GM19240 (cell line): ENCODE measurements at regions not wholly inside any gene's neighbourhood (a gene's known extent, or its start where the extent isn't known, plus 50 kb on each side); places are given as distances from the start of the nearest gene placed in this dataset.

Experiments used
- DNase-seq: peaks from one replicate; pipeline ENCODE4 v3.0.0; 2011; ENCODE audit warnings: low spot score; ENCODE audit not compliant: insufficient read length

- DNase-seq, result no peak
Observed at GRCh38 chr12:91633734-91634357, 451.2 kb upstream of the DCN start.

DNA sequence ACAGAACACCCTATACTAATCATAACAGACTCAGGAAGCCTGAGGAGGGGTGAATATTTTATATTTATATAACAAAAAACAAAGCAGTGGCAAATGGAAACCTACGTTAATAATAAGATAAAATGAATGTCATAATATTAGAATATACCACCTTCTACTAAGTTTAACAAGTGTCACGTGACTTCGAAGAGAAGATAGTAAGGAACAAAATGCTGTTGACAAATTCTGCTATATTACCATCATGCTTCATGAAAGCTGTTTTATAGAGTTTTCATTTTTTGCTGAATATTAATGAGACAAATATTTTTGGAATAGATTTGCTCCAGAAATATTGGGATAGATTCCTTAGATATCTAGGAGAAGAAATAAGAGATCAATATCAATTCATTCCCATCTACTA lies 450.6 kb upstream of the DCN start:
- DNase-seq, result no peak

DNA sequence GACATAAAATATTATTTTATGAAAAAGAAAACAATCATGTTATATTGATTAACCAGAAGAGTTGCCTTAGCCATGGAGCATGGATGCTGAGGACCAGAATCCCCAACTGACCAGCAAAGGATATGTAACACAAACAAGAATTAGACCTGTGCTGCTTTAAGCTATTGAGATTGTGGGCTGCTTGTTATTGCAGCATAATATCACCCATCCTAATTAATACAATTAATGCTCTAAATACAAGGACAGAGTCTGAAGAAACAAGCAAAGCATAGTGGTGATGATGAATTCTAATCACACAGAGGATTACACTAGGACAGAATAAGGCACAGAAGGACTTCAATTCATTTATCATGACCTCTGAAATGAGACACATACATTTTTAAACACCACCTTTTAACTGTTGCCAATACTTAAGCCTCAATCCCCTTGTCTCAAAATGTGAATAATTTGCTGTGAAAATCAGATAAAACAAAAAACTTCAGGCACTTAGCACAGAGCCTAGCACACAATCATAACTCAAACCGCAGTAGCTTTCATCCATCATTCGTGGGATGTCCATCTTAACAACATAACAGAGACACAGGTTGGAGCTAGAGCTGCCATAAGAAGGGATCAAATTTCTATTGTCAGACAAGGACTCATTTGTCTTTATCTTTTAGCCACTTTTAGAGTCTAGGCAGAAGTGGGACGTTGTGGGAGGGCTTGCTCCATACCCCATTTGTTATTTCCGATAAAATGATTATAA lies 449.6 kb upstream of the DCN start:
- no peak for DNase-seq

DNA sequence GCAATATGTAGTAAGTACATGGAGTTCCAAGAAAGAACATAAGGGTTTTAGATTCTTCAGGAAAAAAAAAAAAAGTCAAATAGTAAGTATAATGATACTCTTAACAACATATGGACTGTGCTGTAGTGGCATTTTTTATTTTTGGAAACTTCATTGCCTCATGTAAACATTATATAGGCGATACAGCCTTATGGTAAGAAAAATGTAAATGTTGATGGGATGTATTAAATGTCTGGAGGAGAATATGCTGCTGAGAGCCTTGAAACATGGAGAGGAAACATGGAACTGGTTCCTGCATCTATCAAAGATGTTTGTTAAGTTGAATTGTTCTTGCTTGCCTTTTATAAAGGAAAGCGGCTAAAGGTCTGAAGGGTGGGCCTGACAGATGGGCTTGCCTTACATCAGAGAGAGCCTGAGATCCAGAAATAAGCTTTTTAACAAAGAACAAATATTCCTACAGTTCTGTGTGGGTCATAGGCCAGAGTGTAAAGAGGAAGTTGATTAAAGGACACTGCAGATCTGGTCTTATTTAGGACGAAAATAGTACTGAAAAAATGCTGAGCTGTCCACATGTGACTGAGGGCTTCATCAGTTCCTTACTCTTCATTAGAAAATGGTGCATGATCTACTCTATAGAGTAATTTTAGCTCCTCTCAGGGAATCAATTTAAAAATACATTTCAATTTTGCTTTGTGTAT lies 448.1 kb upstream of the DCN start:
- DNase-seq, result no peak

GRCh38 chr12:91630083-91630482 lies 447.5 kb upstream of the DCN start:
- DNase-seq, result no peak

GRCh38 chr12:91629440-91629839 lies 446.8 kb upstream of the DCN start:
- no peak for DNase-seq

DNA sequence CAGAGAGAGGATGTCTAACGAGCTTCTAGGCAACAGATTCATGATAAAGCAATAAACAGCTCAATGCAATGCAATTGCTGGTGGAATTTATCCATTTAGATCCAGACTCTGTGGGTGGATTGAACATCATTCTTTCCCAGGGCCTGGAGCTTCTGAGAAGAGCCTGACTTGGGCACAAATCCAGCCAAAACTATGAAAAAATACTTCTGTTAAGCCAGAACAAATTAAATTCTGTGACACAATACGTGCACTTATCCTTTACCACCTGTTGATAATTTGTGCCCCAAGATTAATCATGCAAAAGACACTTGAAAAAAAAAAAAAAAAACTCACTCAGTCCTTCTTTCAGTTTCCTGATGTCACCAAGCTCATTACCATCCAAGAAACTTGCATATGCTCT lies 446.0 kb upstream of the DCN start:
- no peak for DNase-seq

DNA sequence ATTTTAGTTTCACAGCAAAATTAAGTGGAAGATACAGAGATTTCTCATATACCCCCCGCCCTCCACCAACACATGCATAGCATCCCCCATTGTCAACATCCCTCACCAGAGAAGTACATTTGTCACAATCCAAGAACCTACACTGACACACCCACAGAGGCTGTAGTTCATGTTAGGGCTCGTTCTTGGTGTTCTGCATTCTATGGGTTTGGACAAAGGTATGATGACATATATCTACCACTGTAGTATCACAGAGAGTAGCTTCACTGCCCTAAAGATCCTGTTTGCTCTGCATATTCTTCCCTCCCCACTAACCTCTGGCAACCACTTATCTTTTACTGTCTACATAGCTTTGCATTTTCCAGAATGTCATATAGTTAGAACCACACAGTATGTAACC lies 444.6 kb upstream of the DCN start:
- no peak for DNase-seq

- DNase-seq, result no peak
Observed at GRCh38 chr12:91622981-91623380, 440.4 kb upstream of the DCN start.

- DNase-seq, result no peak
Observed at GRCh38 chr12:91622037-91622436, 439.4 kb upstream of the DCN start.

- DNase-seq, result no peak
Observed at GRCh38 chr12:91620992-91621391, 438.4 kb upstream of the DCN start.

- DNase-seq, result no peak
Observed at GRCh38 chr12:91620422-91620821, 437.8 kb upstream of the DCN start.

- no peak for DNase-seq
Observed at GRCh38 chr12:91618281-91618680, 435.7 kb upstream of the DCN start.

GRCh38 chr12:91617818-91618217 lies 435.2 kb upstream of the DCN start:
- DNase-seq, result no peak

- no peak for DNase-seq
Observed at GRCh38 chr12:91616416-91616815, 433.8 kb upstream of the DCN start.

- no peak for DNase-seq
Observed at GRCh38 chr12:91613223-91613779, 430.7 kb upstream of the DCN start.

GRCh38 chr12:91610561-91610960 lies 427.9 kb upstream of the DCN start:
- no peak for DNase-seq

GRCh38 chr12:91609283-91609682 lies 426.7 kb upstream of the DCN start:
- DNase-seq, result no peak

GRCh38 chr12:91608542-91608941 lies 425.9 kb upstream of the DCN start:
- DNase-seq, result no peak

- no peak for DNase-seq
Observed at GRCh38 chr12:91606662-91607377, 424.2 kb upstream of the DCN start.

- no peak for DNase-seq
Observed at GRCh38 chr12:91604897-91605296, 422.3 kb upstream of the DCN start.

GRCh38 chr12:91603060-91603459 lies 420.4 kb upstream of the DCN start:
- no peak for DNase-seq
